OCI-LY1 (cell line): ENCODE measurements at regions not wholly inside any gene's neighbourhood (a gene's known extent, or its start where the extent isn't known, plus 50 kb on each side); places are given as distances from the start of the nearest gene placed in this dataset.

Experiments used
- H2AFZ ChIP-seq: fragments of 200-600 bp; sonication (generic), shearing (Covaris generic); 2 replicates; pipeline ENCODE4 v1.6.0; 2014; ENCODE audit warnings: antibody characterized with exemption, mild to moderate bottlenecking, low read length
- H3F3A ChIP-seq: fragments of 200-600 bp; sonication (generic), shearing (Covaris generic); 2 replicates; pipeline ENCODE4 v1.6.0; 2014; ENCODE audit warnings: mild to moderate bottlenecking, antibody characterized with exemption, low read length, moderate library complexity; ENCODE audit not compliant: insufficient read depth
- H3K27ac ChIP-seq: fragments of 200-600 bp; sonication (generic); 2 replicates; pipeline ENCODE4 v1.5.1; 2014; ENCODE audit warnings: low read length, mixed run types, mild to moderate bottlenecking, low read depth; ENCODE audit not compliant: poor library complexity, severe bottlenecking
- H3K27me3 ChIP-seq: fragments of 200-600 bp; sonication (generic); 2 replicates; pipeline ENCODE4 v1.6.0; 2014; ENCODE audit warnings: antibody characterized with exemption, mild to moderate bottlenecking, low read length, moderate library complexity; ENCODE audit not compliant: insufficient read depth
- H3K36me3 ChIP-seq: fragments of 200-600 bp; sonication (generic); 2 replicates; pipeline ENCODE4 v1.6.1; 2014; ENCODE audit warnings: mild to moderate bottlenecking, antibody characterized with exemption, low read length, moderate library complexity, mixed read lengths; ENCODE audit not compliant: insufficient read depth
- H3K4me1 ChIP-seq: fragments of 200-600 bp; sonication (generic); 2 replicates; pipeline ENCODE4 v1.5.1; 2014; ENCODE audit warnings: mild to moderate bottlenecking, low read length, moderate library complexity; ENCODE audit not compliant: insufficient read depth, severe bottlenecking
- H3K4me2 ChIP-seq: fragments of 200-600 bp; sonication (generic), shearing (Covaris generic); 2 replicates; pipeline ENCODE4 v1.6.1; 2014; ENCODE audit warnings: low read length
- H3K4me3 ChIP-seq: fragments of 200-600 bp; sonication (generic); 2 replicates; pipeline ENCODE4 v1.5.1; 2014; ENCODE audit warnings: low read length, low read depth, mild to moderate bottlenecking, mixed read lengths; ENCODE audit not compliant: poor library complexity, severe bottlenecking
- H3K79me2 ChIP-seq: fragments of 200-600 bp; shearing (Covaris generic); 2 replicates; pipeline ENCODE4 v1.6.1; 2016; ENCODE audit warnings: mixed run types, low read length, mixed read lengths; ENCODE audit not compliant: insufficient read depth
- H3K9ac ChIP-seq: fragments of 200-600 bp; sonication (generic), shearing (Covaris generic); 2 replicates; pipeline ENCODE4 v1.6.1; 2014; ENCODE audit warnings: mild to moderate bottlenecking, low read length, mixed read lengths
- H3K9me2 ChIP-seq: fragments of 200-600 bp; sonication (generic), shearing (Covaris generic); 2 replicates; pipeline ENCODE4 v1.6.1; 2014; ENCODE audit warnings: low read depth, mild to moderate bottlenecking, low read length, mixed read lengths
- H3K9me3 ChIP-seq: fragments of 200-600 bp; shearing (Covaris generic); 2 replicates; pipeline ENCODE4 v1.6.1; 2014; ENCODE audit warnings: low read length, mixed read lengths
- H4K20me1 ChIP-seq: fragments of 200-600 bp; sonication (generic), shearing (Covaris generic); 2 replicates; pipeline ENCODE4 v1.6.0; 2016; ENCODE audit warnings: mild to moderate bottlenecking, low read length; ENCODE audit not compliant: insufficient read depth
- EZH2 ChIP-seq: fragments of 200-600 bp; sonication (generic), shearing (Covaris generic); IDR thresholded peaks from 2 replicates; pipeline ENCODE4 v1.8.0; 2017; ENCODE audit warnings: borderline replicate concordance, mixed run types, mild to moderate bottlenecking, antibody characterized with exemption, low read length, moderate library complexity, mixed read lengths
- TF ChIP-seq, protein P1 (sequence below): fragments of 200-600 bp; sonication (generic), shearing (Covaris generic); IDR thresholded peaks from 2 replicates; pipeline ENCODE4 v1.5.1; 2017; ENCODE audit warnings: mild to moderate bottlenecking, antibody characterized with exemption, low read length, moderate library complexity, mixed read lengths

DNA sequence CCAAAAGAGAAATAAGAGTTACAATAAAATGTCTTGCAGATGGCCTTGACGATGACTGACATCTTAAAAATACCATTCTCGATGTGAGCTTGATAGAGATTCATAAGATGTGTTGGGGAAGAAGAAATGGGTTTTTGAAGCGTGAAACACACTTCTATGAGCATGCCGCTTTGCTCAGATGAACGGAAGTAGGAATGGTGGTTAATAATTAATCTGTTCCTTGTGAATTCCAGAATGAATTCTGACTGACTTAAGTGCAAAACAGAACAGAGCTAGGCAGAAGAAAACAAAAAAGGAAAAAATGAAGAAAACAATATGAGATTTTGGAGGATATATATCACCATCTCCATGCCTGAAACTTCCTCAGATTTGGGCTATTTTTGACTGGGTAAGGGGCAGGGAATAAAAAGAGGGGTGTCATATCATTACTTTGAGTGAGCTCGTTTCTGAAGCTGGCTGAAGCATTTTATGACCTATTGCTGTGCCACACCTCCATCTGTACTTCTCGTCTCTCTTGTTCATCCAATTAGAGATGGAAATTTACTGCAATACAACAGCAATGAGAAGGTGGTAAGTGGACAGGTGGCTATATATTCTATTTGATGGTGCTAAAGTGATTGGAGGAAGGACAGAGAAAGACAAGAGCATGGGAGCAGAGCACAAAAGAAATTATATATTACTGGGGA is 1152.0 kb upstream of the CDH8 start:
- Histone ChIP-seq H3K4me3 (no peak overlapping the region), H3K9me2 (no peaks in the 10 kb centered on the region), H3K9ac (no peak overlapping the region), H3K27ac (no peak overlapping the region), H3F3A (no peaks in the 10 kb centered on the region), H3K27me3 (no peaks in the 10 kb centered on the region), H3K4me1 (no peaks in the 10 kb centered on the region), H3K36me3 (no peaks in the 10 kb centered on the region), H3K4me2 (no peak overlapping the region), H4K20me1 (no peaks in the 10 kb centered on the region), H3K9me3 (no peaks in the 10 kb centered on the region), H2AFZ (no peak overlapping the region), H3K79me2 (no peaks in the 10 kb centered on the region)
- TF ChIP-seq, protein P1, sequence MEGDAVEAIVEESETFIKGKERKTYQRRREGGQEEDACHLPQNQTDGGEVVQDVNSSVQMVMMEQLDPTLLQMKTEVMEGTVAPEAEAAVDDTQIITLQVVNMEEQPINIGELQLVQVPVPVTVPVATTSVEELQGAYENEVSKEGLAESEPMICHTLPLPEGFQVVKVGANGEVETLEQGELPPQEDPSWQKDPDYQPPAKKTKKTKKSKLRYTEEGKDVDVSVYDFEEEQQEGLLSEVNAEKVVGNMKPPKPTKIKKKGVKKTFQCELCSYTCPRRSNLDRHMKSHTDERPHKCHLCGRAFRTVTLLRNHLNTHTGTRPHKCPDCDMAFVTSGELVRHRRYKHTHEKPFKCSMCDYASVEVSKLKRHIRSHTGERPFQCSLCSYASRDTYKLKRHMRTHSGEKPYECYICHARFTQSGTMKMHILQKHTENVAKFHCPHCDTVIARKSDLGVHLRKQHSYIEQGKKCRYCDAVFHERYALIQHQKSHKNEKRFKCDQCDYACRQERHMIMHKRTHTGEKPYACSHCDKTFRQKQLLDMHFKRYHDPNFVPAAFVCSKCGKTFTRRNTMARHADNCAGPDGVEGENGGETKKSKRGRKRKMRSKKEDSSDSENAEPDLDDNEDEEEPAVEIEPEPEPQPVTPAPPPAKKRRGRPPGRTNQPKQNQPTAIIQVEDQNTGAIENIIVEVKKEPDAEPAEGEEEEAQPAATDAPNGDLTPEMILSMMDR, result no peak
- TF ChIP-seq EZH2, result no peak

DNA sequence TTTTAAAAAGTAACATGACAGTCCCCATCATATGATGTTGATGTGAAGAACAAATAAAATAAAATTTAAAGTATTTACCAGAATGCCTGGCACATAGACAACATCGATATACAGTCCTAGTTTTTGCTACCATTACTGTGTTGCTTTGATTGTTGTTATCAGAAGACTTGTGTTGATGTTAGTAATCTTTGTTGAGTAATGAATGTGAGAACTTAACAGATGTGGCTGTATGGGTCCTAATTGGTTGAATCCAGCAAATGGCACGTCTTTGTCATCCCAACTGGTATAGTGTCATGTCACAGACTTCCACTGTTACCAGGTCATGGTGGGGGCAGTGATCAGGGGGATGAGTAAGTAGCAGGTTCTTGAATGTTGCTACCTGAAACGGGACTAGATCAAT is 1151.4 kb upstream of the CDH8 start:
- TF ChIP-seq, protein P1, result no peak
- TF ChIP-seq EZH2, result no peak
- Histone ChIP-seq H3K27ac (no peak overlapping the region), H3K79me2 (no peaks in the 10 kb centered on the region)

DNA sequence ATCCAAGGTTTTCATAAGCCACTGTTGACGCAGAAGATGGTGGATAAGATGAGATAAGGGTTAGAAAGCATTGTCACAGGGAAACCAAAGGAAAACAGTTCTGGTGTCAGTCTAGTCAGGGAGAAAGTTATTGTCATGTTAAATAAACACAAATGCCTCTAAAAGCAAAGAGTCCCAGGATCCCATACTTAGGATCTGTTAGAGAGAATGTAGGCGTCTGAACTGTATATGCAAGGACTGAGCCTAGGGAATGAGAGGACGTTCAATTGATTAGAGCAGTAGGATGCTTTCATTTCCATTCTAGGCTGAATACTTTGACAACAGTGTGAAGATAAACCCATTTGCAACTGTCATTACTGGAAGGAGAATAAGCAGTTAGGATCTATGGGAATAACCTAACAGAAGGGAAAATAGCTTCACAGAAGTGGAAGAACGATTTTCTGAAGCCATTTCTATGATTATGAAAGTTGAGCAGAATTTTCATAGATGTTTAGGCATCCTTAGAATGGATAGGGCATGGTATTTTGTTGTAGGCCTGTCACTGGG is 1149.1 kb upstream of the CDH8 start:
- Histone ChIP-seq H3K27ac (no peak overlapping the region), H3K4me2 (no peak overlapping the region), H2AFZ (no peak overlapping the region), H3K4me3 (no peak overlapping the region), H3K9me3 (no peaks in the 10 kb centered on the region), H3K9me2 (no peaks in the 10 kb centered on the region), H3K4me1 (no peaks in the 10 kb centered on the region), H3F3A (no peaks in the 10 kb centered on the region), H3K36me3 (no peaks in the 10 kb centered on the region), H4K20me1 (no peaks in the 10 kb centered on the region), H3K9ac (no peak overlapping the region), H3K79me2 (no peaks in the 10 kb centered on the region), H3K27me3 (no peaks in the 10 kb centered on the region)
- TF ChIP-seq, protein P1, result no peak
- TF ChIP-seq EZH2, result no peak

More for the DNA sequence above, 1151.4 kb upstream of the CDH8 start:
- H3K36me3 ChIP-seq, result no peaks in the 10 kb centered on the region
- no peak overlapping the region for H3K4me2 ChIP-seq
- no peak overlapping the region for H2AFZ ChIP-seq
- no peaks in the 10 kb centered on the region for H3F3A ChIP-seq
- H3K9me3 ChIP-seq, result no peaks in the 10 kb centered on the region
- H3K4me1 ChIP-seq, result no peaks in the 10 kb centered on the region
- H3K4me3 ChIP-seq, result no peak overlapping the region
- H3K27me3 ChIP-seq, result no peaks in the 10 kb centered on the region
- no peak overlapping the region for H3K9ac ChIP-seq
- no peaks in the 10 kb centered on the region for H3K9me2 ChIP-seq
- no peaks in the 10 kb centered on the region for H4K20me1 ChIP-seq
